DMS114 treated with DMSO at 0.1 percent for 48 hours (cell line): ENCODE measurements at regions not wholly inside any gene's neighbourhood (a gene's known extent, or its start where the extent isn't known, plus 50 kb on each side); places are given as distances from the start of the nearest gene placed in this dataset.
A peak's percentile ranks its signal among the peaks of the same experiment; 100 is the strongest.
"Not testable (repeated sequence)": the region's sequence is repeated elsewhere in the genome, so short reads cannot be mapped to it uniquely, and the experiment has no call there.

Source experiments
- DNase-seq: peaks from one replicate; lab custom pipeline; 2025; ENCODE audit not compliant: unreplicated experiment; lab: John Stamatoyannopoulos, UW

GRCh38 chr1:184820956-184821355 is 66.3 kb upstream of the EDEM3 start:
- DNase-seq: no peak

GRCh38 chr1:184820218-184820750 is 65.6 kb upstream of the EDEM3 start:
- DNase-seq: no peak

- DNase-seq: no peak
These were observed 64.0 kb upstream of the EDEM3 start for GRCh38 chr1:184818646-184819045.

- not testable (repeated sequence) for DNase-seq
These were observed 62.3 kb upstream of the EDEM3 start for GRCh38 chr1:184817003-184817402.

- DNase-seq: no peak
These were observed 59.0 kb upstream of the EDEM3 start for GRCh38 chr1:184813528-184814089.

- no peak for DNase-seq
These were observed 56.9 kb upstream of the EDEM3 start for GRCh38 chr1:184811439-184812111.

- no peak for DNase-seq
These were observed 56.2 kb upstream of the EDEM3 start for GRCh38 chr1:184810735-184811343.

- DNase-seq: no peak
These were observed 51.7 kb upstream of the EDEM3 start for GRCh38 chr1:184806296-184806721.

GRCh38 chr1:184805667-184806295 is 51.1 kb upstream of the EDEM3 start:
- DNase-seq: peak; percentile 84
